ENCODE measurements at regions not wholly inside any gene's neighbourhood (a gene's known extent, or its start where the extent isn't known, plus 50 kb on each side); places are given as distances from the start of the nearest gene placed in this dataset.

DNA sequence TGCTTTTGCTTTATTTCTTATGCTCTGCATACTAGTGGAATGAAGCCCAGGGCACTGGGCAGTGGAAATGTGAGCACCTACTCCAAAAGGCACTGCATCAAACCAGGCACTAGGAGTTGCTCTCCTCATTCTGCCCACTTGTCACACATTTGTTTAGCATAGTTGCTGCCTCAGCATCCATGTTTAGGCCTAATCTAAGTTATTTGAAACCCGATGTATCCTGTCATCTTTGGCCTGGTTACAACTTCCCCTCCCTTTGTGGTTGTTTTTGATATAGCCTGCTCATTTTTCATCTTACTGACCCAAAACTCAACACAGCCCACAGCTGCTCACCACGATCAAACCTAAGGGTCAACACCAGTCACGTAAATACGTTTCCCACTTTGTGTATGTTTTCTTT, 82.2 kb upstream of the SELENOK start:
- peaks cover 6 to 10% (median 9%) of the 10 kb centered on the region in 3 donors for H3K27me3 Mint-ChIP-seq
- H3K27ac Mint-ChIP-seq: no peak overlapping the region
- DNase-seq (no peak), ATAC-seq (ENCODE audit: low read depth in 2 of 2) (no peak)
- peaks cover 16 to 68% (median 27%) of the 10 kb centered on the region in 7 donors for H3K9me3 Mint-ChIP-seq
- peaks cover 5 to 39% of the 10 kb centered on the region in 2 donors for H3K36me3 Mint-ChIP-seq
- H3K4me3 Mint-ChIP-seq: no peak overlapping the region
- no peaks in the 10 kb centered on the region for H3K4me1 Mint-ChIP-seq

- peaks cover 24 to 81% (median 34%) of the 10 kb centered on the region in 7 donors for H3K9me3 Mint-ChIP-seq
- DNase-seq (no peak), ATAC-seq (ENCODE audit: low read depth in 2 of 2) (no peak)
- peaks cover under 1 to 5% (median 3%) of the 10 kb centered on the region in 3 donors for H3K27me3 Mint-ChIP-seq
- no peak overlapping the region for H3K27ac Mint-ChIP-seq
- H3K4me1 Mint-ChIP-seq: no peaks in the 10 kb centered on the region
- H3K36me3 Mint-ChIP-seq: peaks cover 5 to 33% of the 10 kb centered on the region in 2 donors
- no peak overlapping the region for H3K4me3 Mint-ChIP-seq
Measured at GRCh38 chr3:53970661-53971060, 79.0 kb upstream of the SELENOK start.

DNA sequence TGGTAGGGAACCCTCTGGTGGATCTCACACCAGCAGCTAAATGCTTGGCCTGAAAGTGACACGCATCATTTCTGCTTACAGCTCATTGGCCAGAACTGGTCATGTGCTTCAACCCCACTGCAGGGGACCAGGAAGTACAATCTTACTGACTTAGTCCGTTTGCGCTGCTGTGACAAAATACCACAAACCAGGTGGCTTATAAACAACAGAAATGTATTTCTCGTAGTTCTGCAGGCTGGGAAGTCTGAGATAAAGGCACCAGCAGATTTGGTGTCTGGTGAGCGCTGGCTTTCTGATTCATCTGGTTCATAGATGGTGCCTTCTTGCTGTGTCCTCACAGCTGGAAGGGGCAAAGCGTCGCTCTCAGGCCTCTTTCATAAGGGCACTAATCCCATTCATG, 77.4 kb upstream of the SELENOK start:
- no peak overlapping the region for H3K4me3 Mint-ChIP-seq
- H3K4me1 Mint-ChIP-seq: no peaks in the 10 kb centered on the region
- H3K27me3 Mint-ChIP-seq: peaks cover 2 to 4% (median 3%) of the 10 kb centered on the region in 3 donors
- ATAC-seq (ENCODE audit: low read depth in 2 of 2): no peak
- peaks cover 19 to 66% (median 28%) of the 10 kb centered on the region in 7 donors for H3K9me3 Mint-ChIP-seq
- peaks cover under 1 to 18% of the 10 kb centered on the region in 2 donors for H3K36me3 Mint-ChIP-seq
- DNase-seq: no peak
- H3K27ac Mint-ChIP-seq: no peak overlapping the region

GRCh38 chr3:53965291-53965690, 73.6 kb upstream of the SELENOK start:
- no peak for DNase-seq
- no peak for ATAC-seq (ENCODE audit: low read depth in 2 of 2)
- no peak overlapping the region for H3K27ac Mint-ChIP-seq

GRCh38 chr3:53957831-53958230, 66.2 kb upstream of the SELENOK start:
- H3K9me3 Mint-ChIP-seq: peaks cover 0 to 12% (median 4%) of the 10 kb centered on the region in 7 donors
- no peaks in the 10 kb centered on the region for H3K36me3 Mint-ChIP-seq
- no peak overlapping the region for H3K27ac Mint-ChIP-seq
- no peak for ATAC-seq (ENCODE audit: low read depth in 2 of 2)
- DNase-seq: no peak
- no peak overlapping the region for H3K4me3 Mint-ChIP-seq
- H3K4me1 Mint-ChIP-seq: no peaks in the 10 kb centered on the region
- peaks cover 17 to 31% (median 18%) of the 10 kb centered on the region in 3 donors for H3K27me3 Mint-ChIP-seq

More at GRCh38 chr3:53965291-53965690, 73.6 kb upstream of the SELENOK start:
- H3K4me3 Mint-ChIP-seq: no peak overlapping the region
- no peaks in the 10 kb centered on the region for H3K4me1 Mint-ChIP-seq
- H3K9me3 Mint-ChIP-seq: peaks cover 2 to 42% (median 12%) of the 10 kb centered on the region in 7 donors
- no peaks in the 10 kb centered on the region for H3K36me3 Mint-ChIP-seq
- peaks cover 10 to 19% (median 14%) of the 10 kb centered on the region in 3 donors for H3K27me3 Mint-ChIP-seq

- Mint-ChIP-seq H3K27me3 (peaks cover 17 to 31% (median 18%) of the 10 kb centered on the region in 3 donors), H3K27ac (no peak overlapping the region), H3K9me3 (peaks cover 0 to 8% (median 4%) of the 10 kb centered on the region in 7 donors), H3K4me1 (no peaks in the 10 kb centered on the region), H3K36me3 (no peaks in the 10 kb centered on the region), H3K4me3 (no peak overlapping the region)
- no peak for DNase-seq
- ATAC-seq (ENCODE audit: low read depth in 2 of 2): no peak
Measured at GRCh38 chr3:53956586-53956985, 64.9 kb upstream of the SELENOK start.

- H3K27ac Mint-ChIP-seq: no peak overlapping the region
- ATAC-seq (ENCODE audit: low read depth in 2 of 2): no peak
Measured at GRCh38 chr3:53949541-53949940, 57.9 kb upstream of the SELENOK start.

GRCh38 chr3:53948174-53948573, 56.5 kb upstream of the SELENOK start:
- H3K4me3 Mint-ChIP-seq: no peak overlapping the region
- no peaks in the 10 kb centered on the region for H3K4me1 Mint-ChIP-seq
- peaks cover 6 to 12% of the 10 kb centered on the region in 2 donors for H3K36me3 Mint-ChIP-seq
- peaks cover 8 to 46% (median 30%) of the 10 kb centered on the region in 7 donors for H3K9me3 Mint-ChIP-seq
- no peak overlapping the region for H3K27ac Mint-ChIP-seq
- peaks cover 0 to 9% (median 2%) of the 10 kb centered on the region in 3 donors for H3K27me3 Mint-ChIP-seq
- DNase-seq: no peak
- ATAC-seq (ENCODE audit: low read depth in 2 of 2): no peak

More at GRCh38 chr3:53949541-53949940, 57.9 kb upstream of the SELENOK start:
- Mint-ChIP-seq H3K36me3 (peaks cover 6 to 12% of the 10 kb centered on the region in 2 donors), H3K4me1 (no peaks in the 10 kb centered on the region), H3K27me3 (peaks cover 4 to 10% (median 8%) of the 10 kb centered on the region in 3 donors), H3K4me3 (no peak overlapping the region), H3K9me3 (peaks cover 8 to 44% (median 25%) of the 10 kb centered on the region in 7 donors)
- no peak for DNase-seq

GRCh38 chr3:53944028-53944427, 52.4 kb upstream of the SELENOK start:
- H3K4me3 Mint-ChIP-seq: no peak overlapping the region
- peaks cover 8 to 39% (median 28%) of the 10 kb centered on the region in 7 donors for H3K9me3 Mint-ChIP-seq
- no peak overlapping the region for H3K27ac Mint-ChIP-seq
- DNase-seq: no peak
- no peaks in the 10 kb centered on the region for H3K4me1 Mint-ChIP-seq
- ATAC-seq (ENCODE audit: low read depth in 2 of 2): no peak
- H3K27me3 Mint-ChIP-seq: peaks cover 19 to 30% (median 21%) of the 10 kb centered on the region in 3 donors
- H3K36me3 Mint-ChIP-seq: peaks cover 6 to 12% of the 10 kb centered on the region in 2 donors

DNA sequence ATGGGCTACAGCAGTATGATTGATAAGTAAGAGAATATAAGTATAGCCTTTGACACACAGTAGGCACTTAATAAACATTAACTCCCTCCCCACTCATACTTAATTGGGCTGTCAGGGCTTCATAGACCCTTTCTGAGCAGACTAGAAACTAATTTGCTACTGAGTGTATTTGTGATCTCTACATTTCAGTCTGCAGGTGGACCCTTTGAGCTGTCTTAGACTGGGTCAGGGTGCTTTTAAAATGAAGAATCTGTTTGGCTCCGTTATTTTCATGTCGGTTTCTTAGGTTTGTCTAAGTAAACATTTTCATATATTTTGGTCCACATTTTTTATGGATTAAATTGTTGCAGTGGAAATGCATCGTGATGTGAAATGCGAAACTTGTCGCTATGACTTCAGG, 50.3 kb upstream of the SELENOK start:
- H3K36me3 Mint-ChIP-seq: peaks cover 6 to 12% of the 10 kb centered on the region in 2 donors
- no peak overlapping the region for H3K4me3 Mint-ChIP-seq
- ATAC-seq (ENCODE audit: low read depth in 2 of 2) (no peak), DNase-seq (no peak)
- peaks cover 8 to 22% (median 17%) of the 10 kb centered on the region in 7 donors for H3K9me3 Mint-ChIP-seq
- H3K27me3 Mint-ChIP-seq: peaks cover 35 to 45% (median 38%) of the 10 kb centered on the region in 3 donors
- no peak overlapping the region for H3K27ac Mint-ChIP-seq
- H3K4me1 Mint-ChIP-seq: no peaks in the 10 kb centered on the region

Data from naive B cell (primary cell).